GM21528 (cell line): ENCODE measurements at regions not wholly inside any gene's neighbourhood (a gene's known extent, or its start where the extent isn't known, plus 50 kb on each side); places are given as distances from the start of the nearest gene placed in this dataset.

ENCODE experiments used
- ATAC-seq: cut with Tn5 transposase; IDR thresholded peaks from one replicate; pipeline ENCODE4 v1.9.1; 2021; ENCODE audit warnings: mild to moderate bottlenecking, moderate library complexity; ENCODE audit not compliant: unreplicated experiment, low FRiP score

- no peak for ATAC-seq
These were observed 53.8 kb upstream of the ASB18 start for GRCh38 chr2:236317938-236318396.

GRCh38 chr2:236318401-236318800 lies 54.2 kb upstream of the ASB18 start:
- no peak for ATAC-seq

- ATAC-seq, result no peak
These were observed 54.8 kb upstream of the ASB18 start for GRCh38 chr2:236319036-236319435.

GRCh38 chr2:236321415-236321814 lies 57.2 kb upstream of the ASB18 start:
- no peak for ATAC-seq

GRCh38 chr2:236333417-236334121 lies 69.4 kb upstream of the ASB18 start:
- no peak for ATAC-seq

GRCh38 chr2:236334122-236334876 lies 70.1 kb upstream of the ASB18 start:
- no peak for ATAC-seq

- ATAC-seq, result no peak
These were observed 71.7 kb upstream of the ASB18 start for GRCh38 chr2:236335696-236336574.

GRCh38 chr2:236336575-236337464 lies 72.6 kb upstream of the ASB18 start:
- ATAC-seq, result no peak

GRCh38 chr2:236337465-236338325 lies 73.5 kb upstream of the ASB18 start:
- no peak for ATAC-seq

- ATAC-seq, result no peak
These were observed 74.4 kb upstream of the ASB18 start for GRCh38 chr2:236338495-236339184.

- ATAC-seq, result no peak
These were observed 76.0 kb upstream of the ASB18 start for GRCh38 chr2:236340251-236340650.

- no peak for ATAC-seq
These were observed 76.9 kb upstream of the ASB18 start for GRCh38 chr2:236341067-236341466.

GRCh38 chr2:236341721-236342120 lies 77.5 kb upstream of the ASB18 start:
- no peak for ATAC-seq

- no peak for ATAC-seq
These were observed 78.3 kb upstream of the ASB18 start for GRCh38 chr2:236342507-236342906.

GRCh38 chr2:236342951-236343350 lies 78.7 kb upstream of the ASB18 start:
- no peak for ATAC-seq

- no peak for ATAC-seq
These were observed 79.4 kb upstream of the ASB18 start for GRCh38 chr2:236343400-236344161.

GRCh38 chr2:236344446-236344845 lies 80.2 kb upstream of the ASB18 start:
- no peak for ATAC-seq
